IPS-NIHi11 (cell line): ENCODE measurements at regions not wholly inside any gene's neighbourhood (a gene's known extent, or its start where the extent isn't known, plus 50 kb on each side); places are given as distances from the start of the nearest gene placed in this dataset.
"Not testable (repeated sequence)": the region's sequence is repeated elsewhere in the genome, so short reads cannot be mapped to it uniquely, and the experiment has no call there.

ENCODE experiments used
- DNase-seq: peaks from one replicate; pipeline ENCODE4 v3.0.0; 2012; ENCODE audit warnings: mixed read lengths, low spot score

GRCh38 chr4:177951026-177951425 lies 508.8 kb upstream of the AGA start:
- DNase-seq: no peak

DNA sequence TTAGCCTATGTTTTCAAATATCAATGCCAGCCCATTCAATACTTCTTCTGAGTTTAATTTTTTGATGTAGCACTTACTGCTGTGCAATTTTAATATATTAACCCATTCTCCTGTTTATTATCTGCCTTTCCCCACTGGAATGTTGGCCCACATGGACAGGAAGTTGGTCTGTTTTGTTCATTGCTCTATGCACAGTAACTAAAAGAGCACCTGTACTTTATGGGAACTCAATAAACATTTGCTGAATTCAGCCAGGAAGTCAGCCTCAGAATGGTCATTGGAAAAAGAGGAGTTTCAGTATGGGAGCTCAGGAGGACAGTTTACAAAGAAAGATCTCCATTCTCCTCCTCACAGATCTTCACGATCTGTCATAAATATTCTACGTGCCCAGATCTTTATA lies 510.5 kb upstream of the AGA start:
- DNase-seq: no peak

- no peak for DNase-seq
Measured at GRCh38 chr4:177957596-177958360, 515.5 kb upstream of the AGA start.

GRCh38 chr4:177960566-177960965 lies 518.3 kb upstream of the AGA start:
- DNase-seq: no peak

- no peak for DNase-seq
Measured at GRCh38 chr4:177961761-177962380, 519.6 kb upstream of the AGA start.

DNA sequence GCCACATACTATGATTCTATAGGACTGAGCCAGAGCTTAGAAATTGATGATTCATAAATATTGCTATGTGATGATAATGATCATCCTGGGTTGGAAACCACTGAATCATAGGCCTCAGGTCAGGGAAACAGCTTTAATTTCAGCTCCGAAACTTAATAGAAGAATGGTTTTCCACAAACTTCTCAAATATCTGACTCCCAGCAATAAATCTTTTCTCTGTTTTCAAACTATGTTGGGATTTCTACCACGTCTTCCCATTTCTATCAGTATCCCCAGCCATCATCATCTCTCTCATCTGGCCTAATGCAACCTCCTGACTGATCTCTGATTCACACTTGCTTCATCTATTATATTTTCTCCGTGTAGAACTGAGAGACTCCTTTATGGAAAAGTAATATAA lies 521.8 kb upstream of the AGA start:
- DNase-seq: no peak

GRCh38 chr4:177964693-177965168 lies 522.5 kb upstream of the AGA start:
- no peak for DNase-seq

GRCh38 chr4:177967328-177967727 lies 525.1 kb upstream of the AGA start:
- no peak for DNase-seq

- DNase-seq: no peak
Measured at GRCh38 chr4:177968817-177969442, 526.7 kb upstream of the AGA start.

GRCh38 chr4:177974461-177974860 lies 532.2 kb upstream of the AGA start:
- DNase-seq: no peak

- DNase-seq: no peak
Measured at GRCh38 chr4:177975315-177975987, 533.2 kb upstream of the AGA start.

GRCh38 chr4:177986236-177986635 lies 544.0 kb upstream of the AGA start:
- no peak for DNase-seq

GRCh38 chr4:177987896-177988295 lies 545.7 kb upstream of the AGA start:
- DNase-seq: no peak

GRCh38 chr4:177989503-177990201 lies 547.4 kb upstream of the AGA start:
- no peak for DNase-seq

DNA sequence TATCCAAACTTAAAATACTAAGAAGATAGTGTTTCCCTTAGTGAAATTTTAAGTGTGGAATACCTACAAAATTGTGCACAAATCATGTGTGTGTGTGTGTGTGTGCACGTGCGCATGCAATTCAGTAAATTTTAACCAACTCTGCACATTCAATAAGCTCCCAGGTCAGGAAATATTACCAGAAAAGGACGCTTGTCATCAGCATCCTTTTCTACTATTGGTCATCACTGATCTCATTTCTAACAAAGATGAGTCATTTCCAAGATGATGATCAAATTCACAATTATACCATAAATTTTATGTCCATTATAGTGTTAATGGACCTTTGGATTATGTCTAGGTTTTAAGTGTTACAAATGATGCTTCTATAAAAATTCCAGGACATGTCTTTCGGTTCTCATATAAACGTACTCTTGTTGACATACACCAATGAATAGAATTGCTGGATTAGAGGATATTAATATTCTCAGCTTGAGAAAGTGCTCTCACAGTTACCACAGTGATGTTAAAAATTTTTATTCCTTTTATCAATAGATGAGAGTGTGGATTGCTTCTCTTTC lies 560.9 kb upstream of the AGA start:
- DNase-seq: no peak

DNA sequence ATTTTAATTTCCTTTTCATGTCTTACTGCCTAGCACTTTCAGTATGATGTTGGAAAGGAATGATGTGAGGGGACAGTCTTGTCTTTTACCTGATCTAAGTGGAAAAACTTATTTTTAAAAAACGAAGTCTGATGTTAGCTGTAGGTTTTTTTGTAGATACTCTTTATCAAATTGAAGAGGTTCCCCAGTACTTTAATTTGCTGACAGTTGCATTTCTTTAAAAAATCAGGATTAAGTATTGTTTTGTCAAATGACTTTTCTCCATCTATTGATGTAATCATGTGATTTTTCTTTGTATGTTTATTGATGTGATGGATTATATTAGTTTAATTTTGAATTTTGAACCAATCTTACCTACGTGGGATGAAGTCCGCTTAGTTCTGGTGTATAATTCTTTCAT lies 568.4 kb upstream of the AGA start:
- no peak for DNase-seq

GRCh38 chr4:178015046-178015445 lies 572.8 kb upstream of the AGA start:
- not testable (repeated sequence) for DNase-seq

- DNase-seq: no peak
Measured at GRCh38 chr4:178026999-178027398, 584.8 kb upstream of the AGA start.

DNA sequence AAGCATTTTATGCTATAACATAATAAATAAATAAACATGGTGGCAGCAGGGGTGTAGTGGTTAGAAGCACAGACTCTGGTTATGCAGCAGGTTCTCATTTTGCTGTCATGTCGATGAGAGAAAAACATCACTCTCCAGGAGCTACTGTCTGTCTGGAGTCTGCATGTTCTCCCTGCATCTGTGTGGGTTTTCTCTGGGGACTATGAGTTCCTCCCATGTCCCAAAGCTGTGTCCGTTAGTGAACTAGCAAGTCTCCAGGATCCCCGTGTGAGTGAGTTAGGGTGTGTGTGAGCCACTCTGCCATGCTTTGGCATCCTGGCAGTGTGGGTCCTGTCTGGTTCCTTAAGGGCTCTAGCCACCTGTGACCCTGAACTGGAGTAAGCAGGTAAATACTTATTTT lies 585.6 kb upstream of the AGA start:
- no peak for DNase-seq

GRCh38 chr4:178028481-178028880 lies 586.2 kb upstream of the AGA start:
- no peak for DNase-seq

- DNase-seq: no peak
Measured at GRCh38 chr4:178037459-178038214, 595.4 kb upstream of the AGA start.
